Ishikawa (cell line): ENCODE measurements at regions not wholly inside any gene's neighbourhood (a gene's known extent, or its start where the extent isn't known, plus 50 kb on each side); places are given as distances from the start of the nearest gene placed in this dataset.

Experiments
- CEBPB ChIP-seq: IDR thresholded peaks from 2 replicates; pipeline ENCODE4 v1.6.1; 2012
- CREB1 ChIP-seq: IDR thresholded peaks from 2 replicates; pipeline ENCODE4 v1.6.1; 2012; ENCODE audit warnings: low read depth
- EGR1 ChIP-seq: IDR thresholded peaks from 2 replicates; pipeline ENCODE4 v1.6.1; 2012
- EP300 ChIP-seq: IDR thresholded peaks from 2 replicates; pipeline ENCODE4 v1.6.1; 2012; ENCODE audit warnings: borderline replicate concordance
- FOXM1 ChIP-seq: IDR thresholded peaks from 2 replicates; pipeline ENCODE4 v1.6.1; 2012; ENCODE audit warnings: low read depth, borderline replicate concordance
- NFIC ChIP-seq: IDR thresholded peaks from 2 replicates; pipeline ENCODE4 v1.6.1; 2012
- RAD21 ChIP-seq: IDR thresholded peaks from 2 replicates; pipeline ENCODE4 v1.6.1; 2012; ENCODE audit warnings: low read depth
- TAF1 ChIP-seq: IDR thresholded peaks from 2 replicates; pipeline ENCODE4 v1.6.1; 2012; ENCODE audit warnings: low read depth, mild to moderate bottlenecking
- TCF12 ChIP-seq: IDR thresholded peaks from 2 replicates; pipeline ENCODE4 v1.6.1; 2012; ENCODE audit warnings: low read depth
- TEAD4 ChIP-seq: IDR thresholded peaks from 2 replicates; pipeline ENCODE4 v1.6.1; 2012
- YY1 ChIP-seq: IDR thresholded peaks from 2 replicates; pipeline ENCODE4 v1.6.1; 2012; ENCODE audit warnings: low read depth
- ZBTB7A ChIP-seq: IDR thresholded peaks from 2 replicates; pipeline ENCODE4 v1.6.1; 2012; ENCODE audit warnings: low read depth
- TF ChIP-seq, protein P1 (sequence below): IDR thresholded peaks from 2 replicates; pipeline ENCODE4 v1.6.1; 2012; ENCODE audit warnings: low read depth, mild to moderate bottlenecking
- TF ChIP-seq, protein P2 (sequence below): IDR thresholded peaks from 2 replicates; pipeline ENCODE4 v1.6.1; 2012
- TF ChIP-seq, protein P3 (sequence below): IDR thresholded peaks from 2 replicates; pipeline ENCODE4 v1.6.1; 2012

DNA sequence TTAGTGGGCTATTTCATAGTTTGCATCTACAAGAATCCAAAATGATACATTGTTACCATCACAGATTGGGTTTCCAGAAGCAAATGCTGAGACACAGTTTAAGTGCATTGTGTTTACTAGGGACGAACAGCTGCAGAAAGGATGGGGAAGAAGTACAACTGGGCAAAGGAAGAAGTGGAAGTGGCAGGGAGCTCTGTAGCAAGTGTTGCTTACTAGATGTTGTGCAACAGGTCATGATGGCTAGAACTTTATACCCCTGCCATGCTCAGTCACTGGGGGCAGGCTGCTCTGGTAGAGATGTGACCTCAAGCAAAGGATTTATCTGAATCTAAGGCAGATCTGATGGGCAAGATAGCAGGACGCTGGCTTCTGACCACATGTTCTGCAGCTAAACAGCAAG is 76.1 kb upstream of the EMCN start:
- TF ChIP-seq EP300 (no peak), FOXM1 (no peak), TEAD4 (no peak), RAD21 (no peak), TAF1 (no peak), CEBPB (no peak), EGR1 (no peak), YY1 (no peak)

DNA sequence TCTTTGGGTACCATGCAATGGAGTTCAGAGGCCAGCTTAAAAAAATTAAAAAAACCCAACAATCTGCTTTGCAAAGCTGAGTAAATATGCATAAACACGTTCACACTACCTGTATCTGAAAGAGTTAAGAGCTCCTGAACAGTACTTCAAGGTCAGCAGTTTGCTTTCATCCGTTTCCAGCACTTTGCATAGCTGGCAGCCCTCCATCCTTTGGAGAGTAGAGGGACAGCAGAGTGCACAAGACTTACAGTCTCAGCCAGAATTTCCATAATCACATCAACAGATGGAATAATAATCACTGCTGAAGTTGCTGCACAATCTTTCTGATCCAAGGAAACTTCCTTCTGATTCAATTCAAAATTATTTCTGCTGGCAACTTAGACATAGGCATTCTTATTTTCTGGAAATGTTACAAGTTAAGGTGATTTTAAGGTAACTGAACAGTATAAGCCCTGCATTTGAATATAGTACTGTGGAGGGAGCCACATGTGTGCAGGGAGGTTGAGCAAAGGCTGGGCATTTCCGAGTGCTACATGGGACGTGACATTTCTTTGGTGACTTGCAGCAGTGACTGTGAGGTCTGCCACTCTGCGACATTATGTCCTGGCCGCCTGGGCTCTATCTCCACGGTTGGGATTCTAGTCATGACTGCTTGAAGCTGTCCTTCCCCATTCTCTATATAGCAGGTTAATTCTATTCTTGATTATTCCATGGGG is 73.5 kb upstream of the EMCN start:
- no peak for TF ChIP-seq EGR1

DNA sequence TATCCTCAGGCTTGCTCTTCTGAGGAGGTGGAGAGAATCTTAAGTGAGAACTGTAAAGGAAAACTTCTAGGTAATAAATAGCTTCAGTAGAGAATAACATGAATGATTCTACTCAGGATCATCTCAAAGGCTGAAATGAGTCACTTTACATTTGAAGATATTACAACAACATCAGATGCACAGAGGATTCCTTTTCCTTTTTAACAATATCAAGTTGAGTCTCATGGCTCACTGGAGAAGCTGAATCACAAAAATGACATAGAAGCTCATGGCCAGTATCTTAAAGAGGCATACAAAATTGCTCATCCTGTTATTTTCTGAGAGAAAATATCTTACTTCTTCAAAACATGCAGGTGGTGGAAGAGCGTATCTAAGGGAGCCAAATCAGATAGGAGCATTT is 72.5 kb upstream of the EMCN start:
- TF ChIP-seq ZBTB7A (no peak), TEAD4 (no peak), EP300 (no peak), NFIC (no peak), CEBPB (no peak), CREB1 (no peak), TAF1 (no peak), TCF12 (no peak), EGR1 (no peak), FOXM1 (no peak), YY1 (no peak), RAD21 (no peak)
- TF ChIP-seq, protein P1, sequence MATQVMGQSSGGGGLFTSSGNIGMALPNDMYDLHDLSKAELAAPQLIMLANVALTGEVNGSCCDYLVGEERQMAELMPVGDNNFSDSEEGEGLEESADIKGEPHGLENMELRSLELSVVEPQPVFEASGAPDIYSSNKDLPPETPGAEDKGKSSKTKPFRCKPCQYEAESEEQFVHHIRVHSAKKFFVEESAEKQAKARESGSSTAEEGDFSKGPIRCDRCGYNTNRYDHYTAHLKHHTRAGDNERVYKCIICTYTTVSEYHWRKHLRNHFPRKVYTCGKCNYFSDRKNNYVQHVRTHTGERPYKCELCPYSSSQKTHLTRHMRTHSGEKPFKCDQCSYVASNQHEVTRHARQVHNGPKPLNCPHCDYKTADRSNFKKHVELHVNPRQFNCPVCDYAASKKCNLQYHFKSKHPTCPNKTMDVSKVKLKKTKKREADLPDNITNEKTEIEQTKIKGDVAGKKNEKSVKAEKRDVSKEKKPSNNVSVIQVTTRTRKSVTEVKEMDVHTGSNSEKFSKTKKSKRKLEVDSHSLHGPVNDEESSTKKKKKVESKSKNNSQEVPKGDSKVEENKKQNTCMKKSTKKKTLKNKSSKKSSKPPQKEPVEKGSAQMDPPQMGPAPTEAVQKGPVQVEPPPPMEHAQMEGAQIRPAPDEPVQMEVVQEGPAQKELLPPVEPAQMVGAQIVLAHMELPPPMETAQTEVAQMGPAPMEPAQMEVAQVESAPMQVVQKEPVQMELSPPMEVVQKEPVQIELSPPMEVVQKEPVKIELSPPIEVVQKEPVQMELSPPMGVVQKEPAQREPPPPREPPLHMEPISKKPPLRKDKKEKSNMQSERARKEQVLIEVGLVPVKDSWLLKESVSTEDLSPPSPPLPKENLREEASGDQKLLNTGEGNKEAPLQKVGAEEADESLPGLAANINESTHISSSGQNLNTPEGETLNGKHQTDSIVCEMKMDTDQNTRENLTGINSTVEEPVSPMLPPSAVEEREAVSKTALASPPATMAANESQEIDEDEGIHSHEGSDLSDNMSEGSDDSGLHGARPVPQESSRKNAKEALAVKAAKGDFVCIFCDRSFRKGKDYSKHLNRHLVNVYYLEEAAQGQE = no peak
- TF ChIP-seq, protein P2, sequence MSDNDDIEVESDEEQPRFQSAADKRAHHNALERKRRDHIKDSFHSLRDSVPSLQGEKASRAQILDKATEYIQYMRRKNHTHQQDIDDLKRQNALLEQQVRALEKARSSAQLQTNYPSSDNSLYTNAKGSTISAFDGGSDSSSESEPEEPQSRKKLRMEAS = no peak
- TF ChIP-seq, protein P3, sequence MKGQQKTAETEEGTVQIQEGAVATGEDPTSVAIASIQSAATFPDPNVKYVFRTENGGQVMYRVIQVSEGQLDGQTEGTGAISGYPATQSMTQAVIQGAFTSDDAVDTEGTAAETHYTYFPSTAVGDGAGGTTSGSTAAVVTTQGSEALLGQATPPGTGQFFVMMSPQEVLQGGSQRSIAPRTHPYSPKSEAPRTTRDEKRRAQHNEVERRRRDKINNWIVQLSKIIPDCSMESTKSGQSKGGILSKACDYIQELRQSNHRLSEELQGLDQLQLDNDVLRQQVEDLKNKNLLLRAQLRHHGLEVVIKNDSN = no peak

DNA sequence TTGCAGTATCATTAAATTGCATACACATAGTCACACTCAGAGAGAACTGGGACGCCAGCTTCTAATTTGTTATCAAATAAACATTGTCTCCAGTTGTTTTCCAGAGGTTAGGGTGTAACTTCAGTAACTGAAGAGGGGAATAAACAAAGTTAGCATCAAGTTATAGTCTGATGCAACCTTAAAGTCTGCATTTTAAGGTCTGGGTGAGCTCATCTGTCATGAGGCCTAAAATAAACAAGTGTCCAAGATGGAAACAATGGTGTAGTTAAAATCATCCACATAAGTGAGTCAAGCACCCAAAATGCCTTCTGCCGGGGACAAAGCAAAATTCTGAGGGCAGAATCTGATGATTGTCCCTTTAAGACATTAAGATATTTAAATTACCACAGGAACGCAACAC is 70.3 kb upstream of the EMCN start:
- TF ChIP-seq TCF12 (no peak), NFIC (no peak), EGR1 (no peak), ZBTB7A (no peak), RAD21 (no peak), FOXM1 (no peak), CREB1 (no peak)
- TF ChIP-seq, protein P1 = no peak
- TF ChIP-seq, protein P2 = no peak

DNA sequence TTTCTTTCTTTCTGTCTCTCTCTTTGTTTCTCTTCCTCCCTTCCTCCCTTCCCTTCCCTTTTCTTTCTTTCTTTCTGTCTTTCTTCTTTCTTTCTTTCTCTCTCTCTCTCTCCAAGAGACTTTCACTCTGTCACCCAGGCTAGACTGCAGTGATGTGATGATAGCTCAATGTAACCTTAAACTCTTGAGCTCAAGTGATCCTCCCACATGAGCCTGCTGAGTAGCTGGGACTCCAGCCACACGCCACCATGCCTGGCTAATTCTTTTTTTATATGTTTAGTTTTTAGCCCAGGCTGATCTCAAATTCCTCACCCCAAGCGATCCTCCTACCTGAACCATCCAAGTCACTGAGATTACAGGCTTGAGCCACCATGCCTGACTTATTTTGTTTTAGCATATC is 64.3 kb upstream of the EMCN start:
- TF ChIP-seq, protein P1 = no peak
- TF ChIP-seq TAF1 (no peak), RAD21 (no peak), TEAD4 (no peak), FOXM1 (no peak), YY1 (no peak), ZBTB7A (no peak), NFIC (no peak), CREB1 (no peak), TCF12 (no peak), EP300 (no peak)
- TF ChIP-seq, protein P3 = no peak
